ENCODE measurements at regions not wholly inside any gene's neighbourhood (a gene's known extent, or its start where the extent isn't known, plus 50 kb on each side); places are given as distances from the start of the nearest gene placed in this dataset.

GRCh38 chr4:130542953-130543352 is 1447.0 kb downstream of the C4orf33 start:
- DNase-seq (ENCODE audit: low spot score), result no peak
- CTCF ChIA-PET, result no interaction called here
- POLR2A ChIA-PET (ENCODE audit: low non-redundant PET), result no interaction called here
- TF ChIP-seq CTCF (conservative IDR thresholded peaks at IDR 0.05; ENCODE audit: low read depth), result no peak
- H3K27ac ChIP-seq, result no peak overlapping the region

GRCh38 chr4:130545171-130545570 is 1449.2 kb downstream of the C4orf33 start:
- ChIA-PET CTCF (no interaction called here), POLR2A (ENCODE audit: low non-redundant PET) (no interaction called here)
- DNase-seq (ENCODE audit: low spot score), result no peak
- no peak overlapping the region for H3K27ac ChIP-seq
- TF ChIP-seq CTCF (conservative IDR thresholded peaks at IDR 0.05; ENCODE audit: low read depth), result no peak

GRCh38 chr4:130545596-130545995 is 1449.6 kb downstream of the C4orf33 start:
- H3K27ac ChIP-seq, result no peak overlapping the region
- no peak for DNase-seq (ENCODE audit: low spot score)
- ChIA-PET POLR2A (ENCODE audit: low non-redundant PET) (no interaction called here), CTCF (no interaction called here)
- no peak for TF ChIP-seq CTCF (conservative IDR thresholded peaks at IDR 0.05; ENCODE audit: low read depth)

GRCh38 chr4:130559268-130559667 is 1463.3 kb downstream of the C4orf33 start:
- POLR2A ChIA-PET (ENCODE audit: low non-redundant PET), result no interaction called here
- CTCF ChIA-PET, result no interaction called here

GRCh38 chr4:130563185-130563888 is 1467.4 kb downstream of the C4orf33 start:
- DNase-seq (ENCODE audit: low spot score), result peak; percentile 45

More at GRCh38 chr4:130559268-130559667, 1463.3 kb downstream of the C4orf33 start:
- DNase-seq (ENCODE audit: low spot score), result no peak
- no peak for TF ChIP-seq CTCF (conservative IDR thresholded peaks at IDR 0.05; ENCODE audit: low read depth)
- no peak overlapping the region for H3K27ac ChIP-seq

GRCh38 chr4:130563889-130564418 is 1468.0 kb downstream of the C4orf33 start:
- TF ChIP-seq CTCF (conservative IDR thresholded peaks at IDR 0.05; ENCODE audit: low read depth), result peak; percentile 26; the same call in 1 of the 2 replicates
- peak; percentile 1 for DNase-seq (ENCODE audit: low spot score)
- CTCF ChIA-PET, result no interaction called here
- POLR2A ChIA-PET (ENCODE audit: low non-redundant PET), result no interaction called here
- peak overlapping the region; percentile 24; the same call in 1 of the 2 replicates for H3K27ac ChIP-seq

More at GRCh38 chr4:130563185-130563888, 1467.4 kb downstream of the C4orf33 start:
- H3K27ac ChIP-seq, result peak overlapping the region; percentile 24; the same call in 1 of the 2 replicates
- TF ChIP-seq CTCF (conservative IDR thresholded peaks at IDR 0.05; ENCODE audit: low read depth), result peak; percentile 74
- CTCF ChIA-PET, result interaction anchor here (0.7 kb wide), 1 partner anchor 245 kb away, joined by 5 read pairs; no protein-coding TSS in a partner anchor
- POLR2A ChIA-PET (ENCODE audit: low non-redundant PET), result no interaction called here
